IMR-90 (cell line): ENCODE measurements at regions not wholly inside any gene's neighbourhood (a gene's known extent, or its start where the extent isn't known, plus 50 kb on each side); places are given as distances from the start of the nearest gene placed in this dataset.

Experiments used
- ATAC-seq: fragments of 200-7000 bp; cut with Tn5 transposase; 2 replicates; pipeline ENCODE4 v1.9.1; 2020; ENCODE audit warnings: low read depth, mild to moderate bottlenecking, moderate library complexity
- BruUV-seq: library from RNA; stranded (reverse); fragments of 400-500 nt; replicated peaks from 2 replicates; lab custom pipeline; 2021; lab: Mats Ljungman, UMichigan
- CTCF ChIA-PET: fragments of 300-600 bp; formaldehyde crosslinking; extraction: SDS; loops from one replicate; lab custom pipeline; 2021; ENCODE audit warnings: antibody characterized with exemption; lab: Yijun Ruan, JAX
- POLR2A ChIA-PET: fragments of 300-600 bp; sonication (Branson Sonifier 250); formaldehyde crosslinking; loops from one replicate; lab custom pipeline; 2022; ENCODE audit warnings: antibody characterized with exemption; ENCODE audit not compliant: unreplicated experiment; lab: Charles Lee
- DNase-seq: peaks from one replicate; pipeline ENCODE4 v3.0.0; 2013
- H2AFZ ChIP-seq: replicated peaks from 2 replicates; pipeline ENCODE3; 2013; ENCODE audit warnings: low read length, mild to moderate bottlenecking; ENCODE audit not compliant: poor library complexity
- H2AK5ac ChIP-seq: 2 replicates; pipeline ENCODE4 v1.6.1; 2013; ENCODE audit warnings: low read depth, low read length, inconsistent platforms
- H2AK9ac ChIP-seq: replicated peaks from 2 replicates; pipeline ENCODE3; 2013; ENCODE audit warnings: mild to moderate bottlenecking, low read depth, low read length, moderate library complexity; ENCODE audit not compliant: poor library complexity
- H2BK120ac ChIP-seq: 2 replicates; pipeline ENCODE4 v1.6.1; 2013; ENCODE audit warnings: low read depth, low read length, inconsistent platforms
- H2BK15ac ChIP-seq: 3 replicates; pipeline ENCODE4 v1.6.1; 2013; ENCODE audit warnings: low read depth, low read length, inconsistent platforms
- H2BK20ac ChIP-seq: 2 replicates; pipeline ENCODE4 v1.6.1; 2013; ENCODE audit warnings: low read depth, mild to moderate bottlenecking, inconsistent platforms, low read length, moderate library complexity
- H2BK5ac ChIP-seq: 2 replicates; pipeline ENCODE4 v1.6.1; 2013; ENCODE audit warnings: mild to moderate bottlenecking, low read depth, low read length, inconsistent platforms; ENCODE audit not compliant: poor library complexity, severe bottlenecking
- H3K14ac ChIP-seq: replicated peaks from 2 replicates; pipeline ENCODE4 v1.6.1; 2013; ENCODE audit warnings: low read depth, low read length, inconsistent platforms
- H3K18ac ChIP-seq: 2 replicates; pipeline ENCODE4 v1.6.1; 2013; ENCODE audit warnings: low read depth, low read length, control low read depth
- H3K23ac ChIP-seq: 2 replicates; pipeline ENCODE4 v1.6.1; 2013; ENCODE audit warnings: low read depth, low read length, inconsistent platforms
- H3K27ac ChIP-seq: 2 replicates; pipeline ENCODE4 v1.5.1; 2013; ENCODE audit warnings: mild to moderate bottlenecking, control low read depth, low read length; ENCODE audit not compliant: insufficient read depth
- H3K27me3 ChIP-seq: 2 replicates; pipeline ENCODE4 v1.6.1; 2013; ENCODE audit warnings: low read length; ENCODE audit not compliant: control insufficient read depth, insufficient read depth
- H3K36me3 ChIP-seq: 2 replicates; pipeline ENCODE4 v1.6.1; 2013; ENCODE audit warnings: low read length, mixed read lengths; ENCODE audit not compliant: control insufficient read depth, insufficient read depth
- H3K4ac ChIP-seq: 2 replicates; pipeline ENCODE4 v1.6.1; 2013; ENCODE audit warnings: low read depth, low read length, inconsistent platforms
- H3K4me1 ChIP-seq: 2 replicates; pipeline ENCODE4 v1.6.1; 2013; ENCODE audit warnings: low read length, mixed read lengths; ENCODE audit not compliant: control insufficient read depth, insufficient read depth
- H3K4me2 ChIP-seq: 2 replicates; pipeline ENCODE4 v1.6.1; 2013; ENCODE audit warnings: low read depth, mild to moderate bottlenecking, control low read depth, low read length, moderate library complexity
- H3K4me3 ChIP-seq: 2 replicates; pipeline ENCODE4 v1.5.1; 2013; ENCODE audit warnings: low read depth, mild to moderate bottlenecking, control low read depth, low read length, moderate library complexity; ENCODE audit not compliant: insufficient read depth
- H3K56ac ChIP-seq: 2 replicates; pipeline ENCODE4 v1.6.1; 2013; ENCODE audit warnings: low read length, inconsistent platforms; ENCODE audit not compliant: insufficient read depth; ENCODE audit errors: extremely low read depth
- H3K79me1 ChIP-seq, 2 experiments: 2 replicates each; pipeline ENCODE4 v1.6.1; 2013; ENCODE audit warnings: low read length in 2 of 2, inconsistent platforms in 1 of 2, low read depth in 1 of 2
- H3K9ac ChIP-seq: 2 replicates; pipeline ENCODE4 v1.6.1; 2013; ENCODE audit warnings: low read depth, low read length, control low read depth
- H3K9me1 ChIP-seq: 2 replicates; pipeline ENCODE4 v1.6.1; 2013; ENCODE audit warnings: low read length, inconsistent platforms; ENCODE audit not compliant: insufficient read depth
- H3K9me3 ChIP-seq: 2 replicates; pipeline ENCODE4 v1.6.1; 2013; ENCODE audit warnings: low read length; ENCODE audit not compliant: control insufficient read depth, insufficient read depth
- H4K20me1 ChIP-seq: 2 replicates; pipeline ENCODE4 v1.6.1; 2013; ENCODE audit warnings: low read length, inconsistent platforms; ENCODE audit not compliant: insufficient read depth
- H4K5ac ChIP-seq: 2 replicates; pipeline ENCODE4 v1.6.1; 2013; ENCODE audit warnings: mild to moderate bottlenecking, low read depth, low read length, control low read depth
- H4K8ac ChIP-seq, 2 experiments: 2 replicates each; pipeline ENCODE4 v1.6.1; 2013; ENCODE audit warnings: low read depth in 2 of 2, low read length in 2 of 2, control low read depth in 1 of 2, inconsistent platforms in 1 of 2
- H4K91ac ChIP-seq: 2 replicates; pipeline ENCODE4 v1.6.1; 2013; ENCODE audit warnings: low read depth, low read length, inconsistent platforms; ENCODE audit not compliant: insufficient read depth
- BHLHE40 ChIP-seq: fragments of 150-350 bp; IDR thresholded peaks from 2 replicates; pipeline ENCODE4 v1.6.1; 2016; ENCODE audit warnings: mild to moderate bottlenecking, low read depth, low read length
- CEBPB ChIP-seq: IDR thresholded peaks from 2 replicates; pipeline ENCODE4 v1.6.1; 2012; ENCODE audit warnings: low read depth, low read length, improper control_type of control experiment
- CHD1 ChIP-seq: IDR thresholded peaks from 2 replicates; pipeline ENCODE4 v1.6.1; 2012; ENCODE audit warnings: low read depth, low read length, improper control_type of control experiment
- FOS ChIP-seq: fragments of 150-350 bp; IDR thresholded peaks from 2 replicates; pipeline ENCODE4 v1.6.1; 2016; ENCODE audit warnings: low read depth, low read length
- MXI1 ChIP-seq: IDR thresholded peaks from 2 replicates; pipeline ENCODE4 v1.6.1; 2012; ENCODE audit warnings: low read depth, mild to moderate bottlenecking, low read length, moderate library complexity, borderline replicate concordance
- RAD21 ChIP-seq: IDR thresholded peaks from 2 replicates; pipeline ENCODE4 v1.6.1; 2012; ENCODE audit warnings: low read length, improper control_type of control experiment
- RCOR1 ChIP-seq: IDR thresholded peaks from 2 replicates; pipeline ENCODE4 v1.6.1; 2012; ENCODE audit warnings: mild to moderate bottlenecking, low read length, improper control_type of control experiment; ENCODE audit not compliant: insufficient replicate concordance
- RFX5 ChIP-seq: IDR thresholded peaks from 2 replicates; pipeline ENCODE4 v1.8.0; 2012; ENCODE audit warnings: low read depth, mild to moderate bottlenecking, low read length, moderate library complexity
- SMC3 ChIP-seq: fragments of 150-350 bp; IDR thresholded peaks from 2 replicates; pipeline ENCODE4 v1.6.1; 2016; ENCODE audit warnings: low read depth, mild to moderate bottlenecking, antibody characterized with exemption, low read length, moderate library complexity
- WGBS, 2 experiments: methylation state at CpG; one replicate each; pipeline versions ENCODE4 v1.1.5 to v1.1.7; 2013; ENCODE audit warnings: missing lambda C conversion rate in 2 of 2; ENCODE audit not compliant: insufficient read length in 1 of 2; ENCODE audit errors: extremely low coverage in 2 of 2; 5-methylcytosine and 5-hydroxymethylcytosine counted together
- dilution Hi-C: fragments of 300-500 bp; cut with HindIII; formaldehyde crosslinking; loops from one replicate; pipeline ENCODE4 v1.14.3; 2018; ENCODE audit warnings: low sequenced_read_pairs; ENCODE audit not compliant: unreplicated experiment
- in situ Hi-C: fragments of 300-500 bp; cut with MboI; formaldehyde crosslinking; loops from 3 replicates; pipeline ENCODE4 v1.14.3; 2019; ENCODE audit warnings: low sequenced_read_pairs, inconsistent platforms, mixed read lengths
- intact Hi-C: fragments of 100-400 bp; cut with micrococcal nuclease; formaldehyde crosslinking; loops from 2 replicates; pipeline ENCODE4 v1.10.0; 2022
- TF ChIP-seq, protein P1 (sequence below): fragments of 150-350 bp; IDR thresholded peaks from 2 replicates; pipeline ENCODE4 v1.6.1; 2017; ENCODE audit warnings: mild to moderate bottlenecking, antibody characterized with exemption, low read length, low read depth
- TF ChIP-seq, protein P2 (sequence below): conservative IDR thresholded peaks from 2 replicates; pipeline ENCODE4 v1.5.1; 2012; ENCODE audit warnings: mild to moderate bottlenecking, low read depth, low read length, improper control_type of control experiment
- TF ChIP-seq, protein P3 (sequence below): fragments of 150-350 bp; IDR thresholded peaks from 2 replicates; pipeline ENCODE4 v1.6.1; 2016; ENCODE audit warnings: low read depth, mild to moderate bottlenecking, low read length, moderate library complexity, borderline replicate concordance

DNA sequence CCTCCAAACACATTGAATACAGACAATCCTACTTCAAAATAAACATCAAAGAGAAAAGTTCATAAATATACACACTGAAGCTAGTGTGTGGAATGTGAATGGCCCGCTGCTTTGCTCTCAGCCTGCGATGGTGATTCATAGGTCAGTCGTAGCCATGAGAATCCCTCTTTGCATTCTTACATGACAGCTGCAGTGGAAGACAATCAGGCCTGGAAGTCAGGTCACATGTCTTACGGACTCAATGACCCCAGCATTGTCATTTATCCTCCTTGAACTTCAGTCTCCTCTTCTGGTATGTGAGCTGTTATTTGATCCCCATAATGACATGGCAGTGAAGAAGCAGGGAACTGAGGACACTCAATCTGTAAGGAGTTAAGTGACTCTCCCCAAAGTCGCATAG lies 217.8 kb upstream of the EOMES start:
- H3K27me3 ChIP-seq, result no peaks in the 10 kb centered on the region
- H3K14ac ChIP-seq, result no peak overlapping the region
- H3K18ac ChIP-seq, result no peak overlapping the region
- H3K36me3 ChIP-seq, result no peaks in the 10 kb centered on the region
- no peak overlapping the region for H4K5ac ChIP-seq
- H3K23ac ChIP-seq, result no peak overlapping the region
- H2AK9ac ChIP-seq, result peak overlapping the region; percentile 70
- no peaks in the 10 kb centered on the region for H4K20me1 ChIP-seq
- no peak overlapping the region for H3K56ac ChIP-seq
- ChIA-PET CTCF (interaction anchor here (1.1 kb wide), 1 partner anchor 378 kb away, joined by 3 read pairs; no protein-coding TSS in a partner anchor), POLR2A (no interaction called here)
- no peaks in the 10 kb centered on the region for H3K4me1 ChIP-seq
- BruUV-seq, result no TSS peak
- no peak overlapping the region for H2BK5ac ChIP-seq
- H3K9me1 ChIP-seq, result no peaks in the 10 kb centered on the region
- H3K4ac ChIP-seq, result no peak overlapping the region
- H2AFZ ChIP-seq, result no peak overlapping the region
- dilution Hi-C loops (no loop called here), intact Hi-C loops (loop anchor here (5.0 kb wide), 1 partner anchor 387 kb away; no protein-coding TSS in a partner anchor), in situ Hi-C loops (no loop called here)
- H3K9me3 ChIP-seq, result no peaks in the 10 kb centered on the region
- peak; percentile 21 for DNase-seq
- H2BK120ac ChIP-seq, result no peak overlapping the region
- peak; percentile 82 for ATAC-seq
- H3K9ac ChIP-seq, result no peak overlapping the region
- no peak overlapping the region for H4K8ac ChIP-seq
- 0% methylated on average over 2 of the region's 5 CpGs; no CpG with 5 or more reads in 1 of the 2 experiments for WGBS, 2 experiments
- H3K79me1 ChIP-seq, result no peaks in the 10 kb centered on the region
- H3K4me3 ChIP-seq, result no peak overlapping the region
- TF ChIP-seq CEBPB (no peak), BHLHE40 (no peak), CHD1 (no peak), FOS (no peak), SMC3 (no peak), RCOR1 (no peak), RFX5 (no peak), MXI1 (no peak), RAD21 (no peak)
- TF ChIP-seq, protein P1, sequence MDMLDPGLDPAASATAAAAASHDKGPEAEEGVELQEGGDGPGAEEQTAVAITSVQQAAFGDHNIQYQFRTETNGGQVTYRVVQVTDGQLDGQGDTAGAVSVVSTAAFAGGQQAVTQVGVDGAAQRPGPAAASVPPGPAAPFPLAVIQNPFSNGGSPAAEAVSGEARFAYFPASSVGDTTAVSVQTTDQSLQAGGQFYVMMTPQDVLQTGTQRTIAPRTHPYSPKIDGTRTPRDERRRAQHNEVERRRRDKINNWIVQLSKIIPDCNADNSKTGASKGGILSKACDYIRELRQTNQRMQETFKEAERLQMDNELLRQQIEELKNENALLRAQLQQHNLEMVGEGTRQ, result no peak
- TF ChIP-seq, protein P2, sequence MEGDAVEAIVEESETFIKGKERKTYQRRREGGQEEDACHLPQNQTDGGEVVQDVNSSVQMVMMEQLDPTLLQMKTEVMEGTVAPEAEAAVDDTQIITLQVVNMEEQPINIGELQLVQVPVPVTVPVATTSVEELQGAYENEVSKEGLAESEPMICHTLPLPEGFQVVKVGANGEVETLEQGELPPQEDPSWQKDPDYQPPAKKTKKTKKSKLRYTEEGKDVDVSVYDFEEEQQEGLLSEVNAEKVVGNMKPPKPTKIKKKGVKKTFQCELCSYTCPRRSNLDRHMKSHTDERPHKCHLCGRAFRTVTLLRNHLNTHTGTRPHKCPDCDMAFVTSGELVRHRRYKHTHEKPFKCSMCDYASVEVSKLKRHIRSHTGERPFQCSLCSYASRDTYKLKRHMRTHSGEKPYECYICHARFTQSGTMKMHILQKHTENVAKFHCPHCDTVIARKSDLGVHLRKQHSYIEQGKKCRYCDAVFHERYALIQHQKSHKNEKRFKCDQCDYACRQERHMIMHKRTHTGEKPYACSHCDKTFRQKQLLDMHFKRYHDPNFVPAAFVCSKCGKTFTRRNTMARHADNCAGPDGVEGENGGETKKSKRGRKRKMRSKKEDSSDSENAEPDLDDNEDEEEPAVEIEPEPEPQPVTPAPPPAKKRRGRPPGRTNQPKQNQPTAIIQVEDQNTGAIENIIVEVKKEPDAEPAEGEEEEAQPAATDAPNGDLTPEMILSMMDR, result no peak
- TF ChIP-seq, protein P3, sequence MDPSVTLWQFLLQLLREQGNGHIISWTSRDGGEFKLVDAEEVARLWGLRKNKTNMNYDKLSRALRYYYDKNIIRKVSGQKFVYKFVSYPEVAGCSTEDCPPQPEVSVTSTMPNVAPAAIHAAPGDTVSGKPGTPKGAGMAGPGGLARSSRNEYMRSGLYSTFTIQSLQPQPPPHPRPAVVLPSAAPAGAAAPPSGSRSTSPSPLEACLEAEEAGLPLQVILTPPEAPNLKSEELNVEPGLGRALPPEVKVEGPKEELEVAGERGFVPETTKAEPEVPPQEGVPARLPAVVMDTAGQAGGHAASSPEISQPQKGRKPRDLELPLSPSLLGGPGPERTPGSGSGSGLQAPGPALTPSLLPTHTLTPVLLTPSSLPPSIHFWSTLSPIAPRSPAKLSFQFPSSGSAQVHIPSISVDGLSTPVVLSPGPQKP, result no peak
- no peak overlapping the region for H2BK20ac ChIP-seq
- H3K4me2 ChIP-seq, result no peak overlapping the region
- H3K27ac ChIP-seq, result no peak overlapping the region
- no peak overlapping the region for H4K91ac ChIP-seq
- H2AK5ac ChIP-seq, result no peak overlapping the region
- no peak overlapping the region for H2BK15ac ChIP-seq
